Choroid plexus epithelial cell (primary cell): ENCODE measurements at regions not wholly inside any gene's neighbourhood (a gene's known extent, or its start where the extent isn't known, plus 50 kb on each side); places are given as distances from the start of the nearest gene placed in this dataset.

Experiments
- DNase-seq: peaks from one replicate; pipeline ENCODE4 v3.0.0-alpha.2; 2010; ENCODE audit warnings: low read depth
- H3K4me3 ChIP-seq: 2 replicates; pipeline ENCODE4 v1.5.1; 2011; ENCODE audit warnings: low read depth, mild to moderate bottlenecking, control low read depth, low read length, moderate library complexity
- TF ChIP-seq, protein P1 (sequence below): conservative IDR thresholded peaks from 2 replicates; pipeline ENCODE4 v1.5.1; 2011; ENCODE audit warnings: low read depth, mild to moderate bottlenecking, control low read depth, inconsistent platforms, low read length, moderate library complexity

DNA sequence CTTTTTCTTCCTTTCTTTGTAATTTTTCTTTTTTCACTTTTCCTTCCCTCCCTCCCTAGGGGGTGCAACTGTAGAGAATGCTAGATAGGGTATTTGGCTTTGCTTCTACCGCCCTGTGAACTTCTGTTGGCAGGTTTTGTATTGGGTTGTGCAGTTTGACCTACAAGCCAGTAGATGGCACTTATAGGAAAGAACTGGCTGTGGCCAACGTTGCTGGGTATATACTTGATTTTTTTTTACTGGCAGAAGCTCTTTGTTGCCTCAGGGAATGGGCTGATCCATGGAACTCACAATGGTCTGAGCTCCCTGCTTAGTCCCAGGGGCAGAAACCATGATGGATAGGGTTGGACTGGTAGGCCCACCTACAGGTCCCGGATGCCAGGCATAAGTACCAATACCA is 1019.5 kb upstream of the LRRTM1 start:
- TF ChIP-seq, protein P1, sequence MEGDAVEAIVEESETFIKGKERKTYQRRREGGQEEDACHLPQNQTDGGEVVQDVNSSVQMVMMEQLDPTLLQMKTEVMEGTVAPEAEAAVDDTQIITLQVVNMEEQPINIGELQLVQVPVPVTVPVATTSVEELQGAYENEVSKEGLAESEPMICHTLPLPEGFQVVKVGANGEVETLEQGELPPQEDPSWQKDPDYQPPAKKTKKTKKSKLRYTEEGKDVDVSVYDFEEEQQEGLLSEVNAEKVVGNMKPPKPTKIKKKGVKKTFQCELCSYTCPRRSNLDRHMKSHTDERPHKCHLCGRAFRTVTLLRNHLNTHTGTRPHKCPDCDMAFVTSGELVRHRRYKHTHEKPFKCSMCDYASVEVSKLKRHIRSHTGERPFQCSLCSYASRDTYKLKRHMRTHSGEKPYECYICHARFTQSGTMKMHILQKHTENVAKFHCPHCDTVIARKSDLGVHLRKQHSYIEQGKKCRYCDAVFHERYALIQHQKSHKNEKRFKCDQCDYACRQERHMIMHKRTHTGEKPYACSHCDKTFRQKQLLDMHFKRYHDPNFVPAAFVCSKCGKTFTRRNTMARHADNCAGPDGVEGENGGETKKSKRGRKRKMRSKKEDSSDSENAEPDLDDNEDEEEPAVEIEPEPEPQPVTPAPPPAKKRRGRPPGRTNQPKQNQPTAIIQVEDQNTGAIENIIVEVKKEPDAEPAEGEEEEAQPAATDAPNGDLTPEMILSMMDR = peak; percentile 25
- H3K4me3 ChIP-seq = no peak overlapping the region
- DNase-seq = peak; percentile 7

DNA sequence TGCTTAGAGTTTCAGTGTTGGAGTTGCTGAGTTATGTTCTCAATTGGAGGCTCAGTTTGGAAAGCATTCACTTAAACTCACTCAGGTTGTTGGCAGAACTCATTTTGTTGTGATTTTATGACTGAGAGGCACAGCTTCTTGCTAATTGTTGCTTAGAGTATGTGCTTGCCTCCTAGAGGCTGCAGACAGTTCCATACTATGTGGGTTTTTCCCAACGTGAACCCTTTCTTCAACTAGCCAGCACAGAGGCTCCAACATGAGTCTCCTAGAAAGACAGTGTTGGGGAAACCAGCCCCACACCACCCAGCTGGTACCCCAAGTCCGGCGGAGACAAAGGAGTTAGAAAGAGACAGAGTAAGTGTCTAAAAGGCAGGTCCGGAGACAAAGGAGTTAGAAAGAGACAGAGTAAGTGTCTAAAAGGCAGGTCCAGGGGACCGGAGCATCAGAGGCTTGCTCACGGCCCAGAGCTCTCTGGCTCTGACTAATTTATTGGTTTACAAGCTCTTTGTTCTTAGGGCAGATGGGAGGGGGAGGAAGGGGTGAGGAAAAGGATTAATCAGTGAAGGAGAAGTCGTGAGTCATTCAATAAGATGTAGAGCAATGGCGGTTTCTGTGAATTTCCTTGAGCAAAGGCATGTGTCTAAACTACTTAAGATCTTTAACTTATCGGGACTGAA is 999.7 kb upstream of the LRRTM1 start:
- TF ChIP-seq, protein P1 = no peak
- DNase-seq = no peak
- no peak overlapping the region for H3K4me3 ChIP-seq

DNA sequence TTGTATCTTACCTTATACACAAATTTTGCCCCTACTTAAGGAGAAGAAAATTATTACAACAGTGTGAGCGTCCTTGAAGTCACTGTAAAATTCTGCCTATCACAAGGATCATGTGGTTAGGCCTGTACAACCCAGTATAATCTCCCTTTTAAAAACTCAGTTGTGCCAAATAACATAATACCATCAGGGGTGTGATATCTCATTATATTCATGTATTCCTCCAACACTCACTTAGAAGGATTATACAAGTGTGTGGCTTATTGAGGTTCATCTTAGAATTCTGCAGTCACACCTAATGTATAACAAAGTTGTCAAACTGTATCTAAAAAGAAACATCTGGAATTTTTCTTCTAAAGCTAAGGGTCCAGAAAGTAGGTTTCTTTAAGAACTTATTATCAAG is 998.8 kb upstream of the LRRTM1 start:
- DNase-seq = no peak
- no peak overlapping the region for H3K4me3 ChIP-seq
- TF ChIP-seq, protein P1 = no peak

DNA sequence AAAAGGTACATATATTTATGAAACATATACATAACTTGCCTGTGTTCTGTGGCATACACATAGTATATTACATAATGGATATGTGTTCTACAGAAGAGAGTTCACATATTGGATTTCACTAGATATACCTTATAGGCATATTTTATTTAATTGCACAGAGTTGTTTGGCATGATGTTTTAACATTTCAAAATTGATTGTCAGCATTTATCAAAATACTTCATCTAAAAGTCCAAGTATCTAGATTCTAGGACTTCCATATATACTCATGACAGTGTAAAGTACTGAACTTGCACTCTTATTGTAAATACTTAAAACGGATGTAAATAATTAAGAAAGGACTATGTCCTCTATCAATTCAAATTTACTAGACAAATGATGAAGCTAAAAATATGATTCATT is 995.3 kb upstream of the LRRTM1 start:
- TF ChIP-seq, protein P1 = no peak
- H3K4me3 ChIP-seq = no peak overlapping the region
- no peak for DNase-seq

DNA sequence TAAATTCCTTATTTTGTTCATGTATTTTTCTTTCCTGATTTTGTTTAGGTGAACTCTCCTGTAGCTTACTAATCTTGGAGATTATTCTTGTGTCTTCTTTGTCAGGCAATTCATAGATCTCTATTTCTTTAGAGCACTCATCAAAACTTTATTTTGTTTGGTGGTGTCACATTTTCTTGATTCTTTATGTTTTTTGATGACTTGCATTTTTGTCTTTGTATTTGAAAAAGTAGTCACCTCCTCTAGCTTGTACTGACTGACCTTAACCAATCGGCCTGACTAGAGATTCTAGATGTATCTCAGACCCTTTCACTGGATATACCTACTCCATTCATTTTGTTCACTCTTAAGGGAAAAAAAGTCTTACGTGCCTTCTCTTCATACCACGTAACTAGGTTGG is 986.3 kb upstream of the LRRTM1 start:
- TF ChIP-seq, protein P1 = no peak
- DNase-seq = no peak
- no peak overlapping the region for H3K4me3 ChIP-seq

DNA sequence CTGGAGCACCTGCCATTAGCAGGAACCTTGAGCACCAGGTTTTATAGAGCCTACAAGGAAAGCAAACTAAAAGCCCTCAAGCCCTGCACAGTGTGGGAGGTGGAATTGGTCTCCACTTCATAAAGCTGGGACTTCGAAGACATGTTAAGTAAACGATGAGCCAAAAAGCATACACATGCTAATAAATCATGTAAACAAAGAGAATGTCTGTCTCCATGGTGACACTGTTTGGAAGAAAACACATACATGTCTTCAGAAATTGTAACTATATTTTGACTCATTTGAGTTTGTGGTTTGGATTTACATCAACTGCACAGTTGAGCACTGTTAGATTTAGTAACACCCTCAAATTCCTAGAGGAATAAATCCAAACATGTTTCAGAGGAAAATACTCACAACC is 978.5 kb upstream of the LRRTM1 start:
- TF ChIP-seq, protein P1 = no peak

DNA sequence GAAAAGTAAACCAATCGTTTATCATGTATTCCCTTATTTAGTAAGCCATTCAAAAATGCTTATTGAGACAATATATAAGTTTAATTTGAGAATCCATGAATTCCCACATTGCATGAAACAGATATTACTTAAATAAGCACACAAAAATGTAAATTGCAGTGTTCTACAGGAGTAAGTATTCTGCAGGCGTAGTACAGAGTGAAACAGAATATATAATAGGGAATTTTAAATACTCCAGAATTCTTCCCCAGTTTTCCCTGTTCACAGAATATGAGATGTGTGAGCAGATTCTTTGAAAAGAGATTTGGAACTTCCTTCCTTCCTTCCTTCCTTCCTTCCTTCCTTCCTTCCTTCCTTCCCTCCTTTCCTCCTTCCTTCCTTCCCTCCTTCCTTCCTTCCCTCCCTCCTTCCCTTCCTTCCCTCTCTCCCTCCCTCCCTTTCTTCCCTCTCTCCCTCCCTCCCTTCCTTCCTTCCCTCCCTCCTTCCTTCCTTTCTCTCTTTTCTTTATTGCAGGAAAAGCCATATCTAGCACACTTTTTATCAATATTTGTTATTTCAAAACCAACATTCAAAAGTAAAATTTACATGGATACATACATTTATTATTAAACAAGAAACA is 977.7 kb upstream of the LRRTM1 start:
- H3K4me3 ChIP-seq = no peak overlapping the region
- no peak for DNase-seq
- TF ChIP-seq, protein P1 = no peak

More for the DNA sequence above, 978.5 kb upstream of the LRRTM1 start:
- no peak for DNase-seq
- no peak overlapping the region for H3K4me3 ChIP-seq
